ENCODE measurements at regions not wholly inside any gene's neighbourhood (a gene's known extent, or its start where the extent isn't known, plus 50 kb on each side); places are given as distances from the start of the nearest gene placed in this dataset.

DNA sequence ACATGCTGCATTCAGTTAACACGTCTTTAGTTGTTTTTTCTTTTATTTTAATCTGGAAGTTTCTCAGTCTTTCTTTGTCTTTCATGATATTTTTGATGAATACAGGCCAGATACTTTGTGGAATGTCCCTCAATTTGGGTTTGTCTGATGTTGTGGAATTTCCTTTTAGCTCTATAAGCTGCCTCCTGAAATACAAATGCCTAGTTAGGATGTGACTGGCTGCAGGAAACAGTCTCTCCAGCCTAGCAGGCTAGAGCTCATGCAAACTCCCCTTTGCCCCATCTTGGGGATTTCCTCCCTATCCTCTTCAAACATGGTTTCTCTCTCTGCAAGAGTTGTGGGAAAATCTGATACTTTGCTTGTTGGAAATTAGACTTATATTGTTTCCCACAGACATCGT, 89.3 kb upstream of the JAG1 start:
- no peak for TF ChIP-seq CTCF (IDR thresholded peaks at IDR 0.05)
- TF ChIP-seq EZH2 (IDR thresholded peaks at IDR 0.05), result no peak
- TF ChIP-seq EZH2phosphoT487 (IDR thresholded peaks at IDR 0.05), result no peak
